NCI-H1048 (cell line): ENCODE measurements at regions not wholly inside any gene's neighbourhood (a gene's known extent, or its start where the extent isn't known, plus 50 kb on each side); places are given as distances from the start of the nearest gene placed in this dataset.
"Not testable (repeated sequence)": the region's sequence is repeated elsewhere in the genome, so short reads cannot be mapped to it uniquely, and the experiment has no call there.

ENCODE experiments used
- DNase-seq: peaks from one replicate; lab custom pipeline; 2025; lab: John Stamatoyannopoulos, UW

- no peak for DNase-seq
Measured at GRCh38 chr10:9211228-9211627, 1156.7 kb downstream of the GATA3 start.

- no peak for DNase-seq
Measured at GRCh38 chr10:9214618-9215017, 1160.1 kb downstream of the GATA3 start.

GRCh38 chr10:9215121-9215520 is 1160.6 kb downstream of the GATA3 start:
- no peak for DNase-seq

GRCh38 chr10:9219860-9220259 is 1165.4 kb downstream of the GATA3 start:
- no peak for DNase-seq

- no peak for DNase-seq
Measured at GRCh38 chr10:9222917-9223316, 1168.4 kb downstream of the GATA3 start.

- no peak for DNase-seq
Measured at GRCh38 chr10:9227679-9228365, 1173.3 kb downstream of the GATA3 start.

- DNase-seq = no peak
Measured at GRCh38 chr10:9228771-9229170, 1174.3 kb downstream of the GATA3 start.

- DNase-seq = no peak
Measured at GRCh38 chr10:9229702-9230244, 1175.3 kb downstream of the GATA3 start.

GRCh38 chr10:9230625-9231024 is 1176.1 kb downstream of the GATA3 start:
- DNase-seq = peak; percentile 43

GRCh38 chr10:9234191-9234590 is 1179.7 kb downstream of the GATA3 start:
- DNase-seq = no peak

- DNase-seq = no peak
Measured at GRCh38 chr10:9238041-9238440, 1183.6 kb downstream of the GATA3 start.

- no peak for DNase-seq
Measured at GRCh38 chr10:9239298-9239697, 1184.8 kb downstream of the GATA3 start.

- DNase-seq = no peak
Measured at GRCh38 chr10:9243941-9244411, 1189.5 kb downstream of the GATA3 start.

- DNase-seq = no peak
Measured at GRCh38 chr10:9244864-9245263, 1190.4 kb downstream of the GATA3 start.

GRCh38 chr10:9253121-9253520 is 1198.6 kb downstream of the GATA3 start:
- DNase-seq = no peak

- no peak for DNase-seq
Measured at GRCh38 chr10:9254353-9254752, 1199.9 kb downstream of the GATA3 start.

- no peak for DNase-seq
Measured at GRCh38 chr10:9260690-9261089, 1206.2 kb downstream of the GATA3 start.

GRCh38 chr10:9262770-9263169 is 1208.3 kb downstream of the GATA3 start:
- DNase-seq = no peak

GRCh38 chr10:9268176-9268575 is 1213.7 kb downstream of the GATA3 start:
- no peak for DNase-seq

- not testable (repeated sequence) for DNase-seq
Measured at GRCh38 chr10:9273126-9273833, 1218.8 kb downstream of the GATA3 start.

- no peak for DNase-seq
Measured at GRCh38 chr10:9274206-9274755, 1219.8 kb downstream of the GATA3 start.

GRCh38 chr10:9275861-9276260 is 1221.4 kb downstream of the GATA3 start:
- DNase-seq = no peak

- DNase-seq = no peak
Measured at GRCh38 chr10:9285690-9286089, 1231.2 kb downstream of the GATA3 start.
